ENCODE measurements at regions not wholly inside any gene's neighbourhood (a gene's known extent, or its start where the extent isn't known, plus 50 kb on each side); places are given as distances from the start of the nearest gene placed in this dataset.

DNA sequence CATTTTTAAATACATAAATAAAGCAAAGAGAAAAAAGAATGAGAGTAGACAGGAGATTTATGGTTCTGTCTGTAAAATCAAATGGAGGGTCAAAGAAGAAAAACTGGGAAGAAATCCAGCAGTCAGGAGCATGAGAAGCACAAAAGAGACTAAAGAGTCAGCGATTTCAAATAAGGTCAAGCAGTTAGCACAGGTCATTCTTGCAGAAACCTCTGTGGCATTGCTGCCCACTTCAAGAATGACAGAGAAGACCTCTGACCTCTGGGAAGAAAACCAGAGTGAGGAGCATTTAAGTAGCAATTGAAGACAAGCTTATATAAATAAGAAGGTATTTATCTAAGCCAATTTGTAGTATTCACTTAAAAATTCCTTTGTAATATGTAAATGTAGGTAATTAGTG lies 172.0 kb upstream of the SPOPL start:
- no peak overlapping the region for H3K4me3 Mint-ChIP-seq
- Histone ChIP-seq H3K36me3 (ENCODE audit: insufficient read depth, low read length) (no peaks in the 10 kb centered on the region), H3K4me3 (ENCODE audit: low read length) (no peak overlapping the region), H3K27me3 (ENCODE audit: control insufficient read depth in 1 of 2, insufficient read depth in 2 of 2, low read length in 2 of 2) (no peaks in the 10 kb centered on the region), H3K27ac (ENCODE audit: low read depth in 1 of 2, low read length in 2 of 2) (no peak overlapping the region), H3K4me1 (ENCODE audit: insufficient read depth, low read length) (no peaks in the 10 kb centered on the region), H3K9me3 (ENCODE audit: control insufficient read depth in 1 of 2, insufficient read depth in 1 of 2, low read length in 2 of 2) (no peaks in the 10 kb centered on the region)
- ATAC-seq (ENCODE audit: poor library complexity) (no peak), DNase-seq (no peak)
- ChIA-PET CTCF (no interaction called here), POLR2A (no interaction called here)
- H3K27ac Mint-ChIP-seq: no peak overlapping the region
- intact Hi-C loops (cut with DNase I, micrococcal nuclease): no loop called here
- TF ChIP-seq, protein P1, sequence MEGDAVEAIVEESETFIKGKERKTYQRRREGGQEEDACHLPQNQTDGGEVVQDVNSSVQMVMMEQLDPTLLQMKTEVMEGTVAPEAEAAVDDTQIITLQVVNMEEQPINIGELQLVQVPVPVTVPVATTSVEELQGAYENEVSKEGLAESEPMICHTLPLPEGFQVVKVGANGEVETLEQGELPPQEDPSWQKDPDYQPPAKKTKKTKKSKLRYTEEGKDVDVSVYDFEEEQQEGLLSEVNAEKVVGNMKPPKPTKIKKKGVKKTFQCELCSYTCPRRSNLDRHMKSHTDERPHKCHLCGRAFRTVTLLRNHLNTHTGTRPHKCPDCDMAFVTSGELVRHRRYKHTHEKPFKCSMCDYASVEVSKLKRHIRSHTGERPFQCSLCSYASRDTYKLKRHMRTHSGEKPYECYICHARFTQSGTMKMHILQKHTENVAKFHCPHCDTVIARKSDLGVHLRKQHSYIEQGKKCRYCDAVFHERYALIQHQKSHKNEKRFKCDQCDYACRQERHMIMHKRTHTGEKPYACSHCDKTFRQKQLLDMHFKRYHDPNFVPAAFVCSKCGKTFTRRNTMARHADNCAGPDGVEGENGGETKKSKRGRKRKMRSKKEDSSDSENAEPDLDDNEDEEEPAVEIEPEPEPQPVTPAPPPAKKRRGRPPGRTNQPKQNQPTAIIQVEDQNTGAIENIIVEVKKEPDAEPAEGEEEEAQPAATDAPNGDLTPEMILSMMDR (IDR thresholded peaks at IDR 0.05): no peak
- no peaks in the 10 kb centered on the region for H3K36me3 Mint-ChIP-seq (ENCODE audit: low read depth)
- no peaks in the 10 kb centered on the region for H3K27me3 Mint-ChIP-seq
- no peaks in the 10 kb centered on the region for H3K4me1 Mint-ChIP-seq (ENCODE audit: low read depth)
- H3K9me3 Mint-ChIP-seq: peaks cover 2% of the 10 kb centered on the region

DNA sequence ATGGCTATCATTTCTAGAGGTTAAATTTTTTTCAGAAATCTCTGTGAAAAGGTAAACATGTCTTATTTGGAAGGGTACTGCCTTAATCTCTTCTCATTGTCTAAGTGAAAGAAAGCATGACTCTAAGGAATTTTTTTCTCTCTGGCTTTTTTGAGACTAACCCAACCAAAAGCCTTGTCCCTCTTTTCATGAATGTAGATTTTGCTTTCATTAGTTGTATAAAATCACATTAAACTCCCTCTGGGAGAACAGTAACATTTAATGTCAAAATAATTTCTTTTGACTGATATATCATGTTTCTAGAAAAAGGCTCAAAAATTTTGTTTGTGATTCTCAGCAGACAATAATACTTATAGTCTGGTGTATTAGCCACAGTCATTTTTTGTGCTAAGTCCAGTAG lies 168.4 kb upstream of the SPOPL start:
- intact Hi-C loops (cut with DNase I, micrococcal nuclease): no loop called here
- H3K9me3 ChIP-seq (ENCODE audit: control insufficient read depth in 1 of 2, insufficient read depth in 1 of 2, low read length in 2 of 2): no peaks in the 10 kb centered on the region
- Mint-ChIP-seq H3K27me3 (no peaks in the 10 kb centered on the region), H3K27ac (no peak overlapping the region), H3K4me3 (no peak overlapping the region), H3K4me1 (ENCODE audit: low read depth) (no peaks in the 10 kb centered on the region), H3K36me3 (ENCODE audit: low read depth) (no peaks in the 10 kb centered on the region), H3K9me3 (peaks cover 2% of the 10 kb centered on the region)
- no peak for ATAC-seq (ENCODE audit: poor library complexity)
- CTCF ChIA-PET: no interaction called here
- TF ChIP-seq, protein P1 (IDR thresholded peaks at IDR 0.05): no peak
- DNase-seq: no peak
- no peaks in the 10 kb centered on the region for H3K27me3 ChIP-seq (ENCODE audit: control insufficient read depth in 1 of 2, insufficient read depth in 2 of 2, low read length in 2 of 2)
- H3K27ac ChIP-seq (ENCODE audit: low read depth in 1 of 2, low read length in 2 of 2): no peak overlapping the region
- H3K4me3 ChIP-seq (ENCODE audit: low read length): no peak overlapping the region
- H3K36me3 ChIP-seq (ENCODE audit: insufficient read depth, low read length): no peaks in the 10 kb centered on the region
- POLR2A ChIA-PET: no interaction called here
- H3K4me1 ChIP-seq (ENCODE audit: insufficient read depth, low read length): no peaks in the 10 kb centered on the region

DNA sequence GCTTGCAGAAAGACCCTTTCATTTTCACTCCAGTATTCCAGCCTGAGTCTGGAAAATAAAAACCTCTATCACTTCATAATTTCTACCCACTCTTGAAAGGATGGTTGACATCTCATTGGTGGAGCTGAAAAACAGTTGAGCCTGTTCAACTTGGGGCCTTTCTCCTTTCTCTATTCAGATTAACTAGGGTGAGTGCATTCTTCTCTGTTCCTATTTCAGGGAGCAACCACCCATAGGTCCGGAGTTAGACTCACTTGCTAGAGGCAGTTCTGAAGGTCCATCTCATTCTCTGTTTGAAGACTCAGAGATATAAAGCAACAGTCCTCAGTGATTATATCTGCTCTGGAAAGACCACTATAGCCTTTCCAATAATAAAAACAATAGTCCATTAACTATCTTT lies 167.9 kb upstream of the SPOPL start:
- intact Hi-C loops (cut with DNase I, micrococcal nuclease): no loop called here
- Histone ChIP-seq H3K4me1 (ENCODE audit: insufficient read depth, low read length) (no peaks in the 10 kb centered on the region), H3K27ac (ENCODE audit: low read depth in 1 of 2, low read length in 2 of 2) (no peak overlapping the region), H3K27me3 (ENCODE audit: control insufficient read depth in 1 of 2, insufficient read depth in 2 of 2, low read length in 2 of 2) (no peaks in the 10 kb centered on the region), H3K9me3 (ENCODE audit: control insufficient read depth in 1 of 2, insufficient read depth in 1 of 2, low read length in 2 of 2) (no peaks in the 10 kb centered on the region), H3K4me3 (ENCODE audit: low read length) (no peak overlapping the region), H3K36me3 (ENCODE audit: insufficient read depth, low read length) (no peaks in the 10 kb centered on the region)
- no peak for ATAC-seq (ENCODE audit: poor library complexity)
- ChIA-PET CTCF (no interaction called here), POLR2A (no interaction called here)
- DNase-seq: no peak
- TF ChIP-seq, protein P1 (IDR thresholded peaks at IDR 0.05): no peak
- no peaks in the 10 kb centered on the region for H3K27me3 Mint-ChIP-seq
- H3K27ac Mint-ChIP-seq: no peak overlapping the region
- no peaks in the 10 kb centered on the region for H3K4me1 Mint-ChIP-seq (ENCODE audit: low read depth)
- H3K36me3 Mint-ChIP-seq (ENCODE audit: low read depth): no peaks in the 10 kb centered on the region
- peaks cover 2% of the 10 kb centered on the region for H3K9me3 Mint-ChIP-seq
- H3K4me3 Mint-ChIP-seq: no peak overlapping the region

Data from CD4-positive, alpha-beta T cell (primary cell).